Panc1 (cell line): ENCODE measurements at regions not wholly inside any gene's neighbourhood (a gene's known extent, or its start where the extent isn't known, plus 50 kb on each side); places are given as distances from the start of the nearest gene placed in this dataset.
A peak's percentile ranks its signal among the peaks of the same experiment; 100 is the strongest.

Source experiments
- ATAC-seq: fragments of 200-7000 bp; cut with Tn5 transposase; 2 replicates; pipeline ENCODE4 v1.9.1; 2020; ENCODE audit warnings: mild to moderate bottlenecking, moderate library complexity
- BruUV-seq: library from RNA; stranded (reverse); fragments of 400-500 nt; replicated peaks from 2 replicates; lab custom pipeline; 2021; lab: Mats Ljungman, UMichigan
- CTCF ChIA-PET: fragments of 300-600 bp; sonication (Branson Sonifier 250); formaldehyde crosslinking; loops from one replicate; lab custom pipeline; 2022; ENCODE audit warnings: antibody characterized with exemption; lab: Charles Lee
- POLR2A ChIA-PET: fragments of 300-600 bp; sonication (Branson Sonifier 250); formaldehyde crosslinking; loops from one replicate; lab custom pipeline; 2022; ENCODE audit warnings: antibody characterized with exemption; lab: Charles Lee
- DNase-seq: peaks from one replicate; pipeline ENCODE4 v3.0.0-alpha.2; 2010; ENCODE audit warnings: low read depth, low spot score
- H3K27ac ChIP-seq: 2 replicates; pipeline ENCODE4 v1.5.1; 2011; ENCODE audit warnings: mild to moderate bottlenecking, low read length, inconsistent platforms
- H3K27me3 ChIP-seq: fragments of 200-500 bp; sonication (Bioruptor generic); 2 replicates; pipeline ENCODE4 v1.6.0; 2014; ENCODE audit warnings: low read length, inconsistent platforms; ENCODE audit not compliant: control insufficient read depth, insufficient read depth
- H3K36me3 ChIP-seq: fragments of 200-500 bp; sonication (Bioruptor generic); 2 replicates; pipeline ENCODE4 v1.5.1; 2014; ENCODE audit warnings: inconsistent platforms, mild to moderate bottlenecking, low read length, moderate library complexity; ENCODE audit not compliant: control insufficient read depth, insufficient read depth
- H3K4me1 ChIP-seq: 2 replicates; pipeline ENCODE4 v1.5.1; 2011; ENCODE audit warnings: inconsistent platforms, mild to moderate bottlenecking, low read length, moderate library complexity; ENCODE audit not compliant: control insufficient read depth, insufficient read depth
- H3K4me3 ChIP-seq, 2 experiments: 2 replicates each; pipeline ENCODE4 v1.5.1; 2011 to 2012; ENCODE audit warnings: low read depth in 2 of 2, low read length in 2 of 2, mild to moderate bottlenecking in 2 of 2, inconsistent platforms in 1 of 2, moderate library complexity in 1 of 2
- H3K9me3 ChIP-seq: fragments of 200-500 bp; sonication (Bioruptor generic); 2 replicates; pipeline ENCODE4 v1.5.1; 2014; ENCODE audit warnings: low read depth, mild to moderate bottlenecking, inconsistent platforms, low read length, moderate library complexity; ENCODE audit not compliant: control insufficient read depth, insufficient read depth
- POLR2AphosphoS5 ChIP-seq: IDR thresholded peaks from 2 replicates; pipeline ENCODE4 v1.6.1; 2012; ENCODE audit warnings: mild to moderate bottlenecking, low read depth, low read length, moderate library complexity
- SIN3A ChIP-seq: IDR thresholded peaks from 2 replicates; pipeline ENCODE4 v1.6.1; 2012; ENCODE audit warnings: low read depth, mild to moderate bottlenecking, low read length, moderate library complexity, borderline replicate concordance; ENCODE audit not compliant: insufficient read depth
- TCF7L2 ChIP-seq: IDR thresholded peaks from 2 replicates; pipeline ENCODE4 v1.6.1; 2011; ENCODE audit warnings: mild to moderate bottlenecking, low read depth, low read length, inconsistent platforms
- in situ Hi-C: cut with HindIII; loops from 2 replicates; pipeline ENCODE4 v1.10.0; 2016; ENCODE audit warnings: low sequenced_read_pairs, low pct_unique_long_range_greater_than_20kb
- intact Hi-C: fragments of 100-400 bp; cut with micrococcal nuclease; formaldehyde crosslinking; loops from one replicate; pipeline ENCODE4 v1.10.0; 2022; ENCODE audit not compliant: unreplicated experiment
- TF ChIP-seq, protein P1 (sequence below), 2 experiments: IDR thresholded peaks; 2 replicates each; pipeline ENCODE4 v1.6.1; 2011 to 2012; ENCODE audit warnings: low read depth in 2 of 2, control low read depth in 1 of 2, low read length in 1 of 2, mild to moderate bottlenecking in 1 of 2, moderate library complexity in 1 of 2; ENCODE audit not compliant: insufficient read depth in 1 of 2
- TF ChIP-seq, protein P2 (sequence below): fragments of 450-650 bp; IDR thresholded peaks from 2 replicates; pipeline ENCODE4 v1.5.1; 2017; ENCODE audit warnings: mild to moderate bottlenecking

DNA sequence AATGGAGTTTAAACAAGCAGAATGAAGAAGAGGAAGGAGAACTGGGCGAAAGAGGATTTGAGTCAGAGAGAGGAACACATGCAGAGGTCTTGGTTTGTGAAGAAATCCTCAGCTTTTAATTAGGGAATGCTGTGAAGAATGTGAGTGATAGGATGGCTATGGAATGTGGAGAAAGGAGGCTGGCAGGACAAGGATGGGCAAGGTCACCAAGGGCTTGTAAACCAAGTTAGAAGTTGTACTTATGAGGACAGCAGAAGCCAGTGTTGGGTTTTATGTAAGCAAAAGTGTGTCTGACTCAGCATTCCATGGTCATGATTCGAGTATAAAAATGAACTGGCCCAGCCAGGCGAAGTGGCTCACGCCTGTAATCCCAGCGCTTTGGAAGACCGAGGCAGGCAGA, 60.0 kb upstream of the IL12A start:
- in situ Hi-C loops, result no loop called here
- Histone ChIP-seq H3K27me3 (no peaks in the 10 kb centered on the region), H3K4me3 (no peak overlapping the region), H3K27ac (no peak overlapping the region), H3K9me3 (no peaks in the 10 kb centered on the region), H3K4me1 (no peaks in the 10 kb centered on the region), H3K36me3 (no peaks in the 10 kb centered on the region)
- TF ChIP-seq, protein P1, sequence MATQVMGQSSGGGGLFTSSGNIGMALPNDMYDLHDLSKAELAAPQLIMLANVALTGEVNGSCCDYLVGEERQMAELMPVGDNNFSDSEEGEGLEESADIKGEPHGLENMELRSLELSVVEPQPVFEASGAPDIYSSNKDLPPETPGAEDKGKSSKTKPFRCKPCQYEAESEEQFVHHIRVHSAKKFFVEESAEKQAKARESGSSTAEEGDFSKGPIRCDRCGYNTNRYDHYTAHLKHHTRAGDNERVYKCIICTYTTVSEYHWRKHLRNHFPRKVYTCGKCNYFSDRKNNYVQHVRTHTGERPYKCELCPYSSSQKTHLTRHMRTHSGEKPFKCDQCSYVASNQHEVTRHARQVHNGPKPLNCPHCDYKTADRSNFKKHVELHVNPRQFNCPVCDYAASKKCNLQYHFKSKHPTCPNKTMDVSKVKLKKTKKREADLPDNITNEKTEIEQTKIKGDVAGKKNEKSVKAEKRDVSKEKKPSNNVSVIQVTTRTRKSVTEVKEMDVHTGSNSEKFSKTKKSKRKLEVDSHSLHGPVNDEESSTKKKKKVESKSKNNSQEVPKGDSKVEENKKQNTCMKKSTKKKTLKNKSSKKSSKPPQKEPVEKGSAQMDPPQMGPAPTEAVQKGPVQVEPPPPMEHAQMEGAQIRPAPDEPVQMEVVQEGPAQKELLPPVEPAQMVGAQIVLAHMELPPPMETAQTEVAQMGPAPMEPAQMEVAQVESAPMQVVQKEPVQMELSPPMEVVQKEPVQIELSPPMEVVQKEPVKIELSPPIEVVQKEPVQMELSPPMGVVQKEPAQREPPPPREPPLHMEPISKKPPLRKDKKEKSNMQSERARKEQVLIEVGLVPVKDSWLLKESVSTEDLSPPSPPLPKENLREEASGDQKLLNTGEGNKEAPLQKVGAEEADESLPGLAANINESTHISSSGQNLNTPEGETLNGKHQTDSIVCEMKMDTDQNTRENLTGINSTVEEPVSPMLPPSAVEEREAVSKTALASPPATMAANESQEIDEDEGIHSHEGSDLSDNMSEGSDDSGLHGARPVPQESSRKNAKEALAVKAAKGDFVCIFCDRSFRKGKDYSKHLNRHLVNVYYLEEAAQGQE (IDR thresholded peaks at IDR 0.05; ENCODE audit: insufficient read depth in 1 of 2, low read depth in 2 of 2, low read length in 1 of 2), result no peak
- TF ChIP-seq, protein P2, sequence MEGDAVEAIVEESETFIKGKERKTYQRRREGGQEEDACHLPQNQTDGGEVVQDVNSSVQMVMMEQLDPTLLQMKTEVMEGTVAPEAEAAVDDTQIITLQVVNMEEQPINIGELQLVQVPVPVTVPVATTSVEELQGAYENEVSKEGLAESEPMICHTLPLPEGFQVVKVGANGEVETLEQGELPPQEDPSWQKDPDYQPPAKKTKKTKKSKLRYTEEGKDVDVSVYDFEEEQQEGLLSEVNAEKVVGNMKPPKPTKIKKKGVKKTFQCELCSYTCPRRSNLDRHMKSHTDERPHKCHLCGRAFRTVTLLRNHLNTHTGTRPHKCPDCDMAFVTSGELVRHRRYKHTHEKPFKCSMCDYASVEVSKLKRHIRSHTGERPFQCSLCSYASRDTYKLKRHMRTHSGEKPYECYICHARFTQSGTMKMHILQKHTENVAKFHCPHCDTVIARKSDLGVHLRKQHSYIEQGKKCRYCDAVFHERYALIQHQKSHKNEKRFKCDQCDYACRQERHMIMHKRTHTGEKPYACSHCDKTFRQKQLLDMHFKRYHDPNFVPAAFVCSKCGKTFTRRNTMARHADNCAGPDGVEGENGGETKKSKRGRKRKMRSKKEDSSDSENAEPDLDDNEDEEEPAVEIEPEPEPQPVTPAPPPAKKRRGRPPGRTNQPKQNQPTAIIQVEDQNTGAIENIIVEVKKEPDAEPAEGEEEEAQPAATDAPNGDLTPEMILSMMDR, result no peak
- TF ChIP-seq TCF7L2 (no peak), SIN3A (no peak), POLR2AphosphoS5 (no peak)
- DNase-seq, result peak; percentile 54
- CTCF ChIA-PET, result interaction anchor here (0.8 kb wide), 1 partner anchor 54 kb away, joined by 4 read pairs; no protein-coding TSS in a partner anchor
- peak; percentile 73 for ATAC-seq
- intact Hi-C loops, result no loop called here
- POLR2A ChIA-PET, result no interaction called here
- BruUV-seq, result no TSS peak

DNA sequence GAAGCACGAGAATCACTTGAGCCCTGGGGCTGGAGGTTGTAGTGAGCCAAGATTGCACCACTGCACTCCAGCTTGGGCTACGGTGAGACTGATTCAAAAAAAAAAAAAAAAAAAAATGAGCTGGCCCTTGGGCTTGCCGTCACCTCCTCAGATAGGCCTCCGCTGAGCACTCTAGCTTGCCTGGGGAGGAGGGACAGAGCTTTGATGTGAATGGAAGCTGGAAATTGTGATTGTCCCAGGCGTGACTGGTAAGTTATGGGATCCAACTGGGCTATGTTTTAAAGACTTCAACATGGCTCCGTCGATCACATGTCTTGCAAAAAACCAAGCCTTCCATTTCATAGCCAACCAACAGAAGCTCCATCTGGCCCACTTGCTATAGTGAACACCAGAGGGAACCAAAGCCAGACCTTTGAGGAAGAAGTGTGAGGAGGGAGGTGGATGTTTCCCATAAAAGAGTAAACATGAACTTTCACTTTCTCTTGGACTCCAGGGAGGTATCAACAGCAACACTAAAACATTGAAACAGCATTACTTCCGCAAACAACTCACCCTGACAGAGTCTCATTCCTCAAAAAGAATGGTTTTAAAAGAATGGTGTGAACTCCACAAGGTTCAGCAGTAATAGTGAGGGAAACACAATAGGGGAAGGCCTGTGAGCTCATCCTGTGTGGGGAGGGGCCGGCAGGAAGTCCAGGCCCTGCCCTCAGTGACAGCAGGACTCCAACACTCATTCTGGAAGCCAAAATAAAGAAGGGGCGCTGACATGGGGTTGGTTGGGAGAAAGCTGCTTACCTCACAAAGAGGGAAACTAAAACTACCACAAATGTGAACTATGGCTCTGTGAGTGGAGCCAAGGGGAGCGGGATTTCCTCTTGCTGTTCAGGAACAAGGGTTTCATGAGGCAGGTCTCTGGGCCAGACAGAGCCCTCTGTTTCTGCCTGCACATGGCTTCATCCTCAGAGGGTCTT, 59.2 kb upstream of the IL12A start:
- BruUV-seq, result no TSS peak

More for the DNA sequence above, 59.2 kb upstream of the IL12A start:
- DNase-seq, result no peak
- Histone ChIP-seq H3K27ac (no peak overlapping the region), H3K9me3 (no peaks in the 10 kb centered on the region), H3K36me3 (no peaks in the 10 kb centered on the region), H3K4me1 (no peaks in the 10 kb centered on the region), H3K4me3 (no peak overlapping the region), H3K27me3 (no peaks in the 10 kb centered on the region)
- intact Hi-C loops (no loop called here), in situ Hi-C loops (no loop called here)
- ChIA-PET POLR2A (no interaction called here), CTCF (interaction anchor here (0.8 kb wide), 1 partner anchor 53 kb away, joined by 4 read pairs; no protein-coding TSS in a partner anchor)
- TF ChIP-seq, protein P2, result no peak
- ATAC-seq, result peak; percentile 50
